Stimulated activated CD8-positive, alpha-beta memory T cell treated with anti-CD3 and anti-CD28 coated beads, Interleukin-7, amount 100 ng/mL, for 4 hours (primary cell): ENCODE measurements at regions not wholly inside any gene's neighbourhood (a gene's known extent, or its start where the extent isn't known, plus 50 kb on each side); places are given as distances from the start of the nearest gene placed in this dataset.
"Not testable (repeated sequence)": the region's sequence is repeated elsewhere in the genome, so short reads cannot be mapped to it uniquely, and the experiment has no call there.

Experiments
- DNase-seq, 2 donors: peaks; one replicate each; pipeline ENCODE4 v3.0.0-alpha.2; 2020; ENCODE audit warnings: low read depth in 2 of 2

DNA sequence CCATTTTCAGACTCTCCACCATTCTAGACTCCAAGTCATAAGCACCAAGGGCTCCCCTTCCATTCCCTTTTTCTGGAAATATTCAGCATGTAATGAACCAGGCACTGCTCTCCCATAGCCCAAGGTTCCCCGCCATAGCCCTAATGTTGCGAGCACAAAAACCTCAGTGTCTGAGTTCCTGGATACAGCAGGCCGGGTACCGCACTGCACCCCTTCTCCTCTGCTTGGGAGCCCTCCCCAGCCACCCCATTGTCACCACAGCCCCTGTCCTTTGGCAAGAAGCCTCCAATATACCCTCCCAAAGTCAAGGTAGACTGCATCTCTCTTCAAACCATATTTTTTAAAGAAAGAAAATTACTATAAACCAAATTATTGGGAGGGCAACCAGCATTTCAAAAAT, 1341.1 kb downstream of the BRD1 start:
- no peak for DNase-seq

- DNase-seq: no peak
These were observed 1341.5 kb downstream of the BRD1 start for GRCh38 chr22:48486134-48486532.

GRCh38 chr22:48485149-48486133, 1342.2 kb downstream of the BRD1 start:
- DNase-seq: no peak

DNA sequence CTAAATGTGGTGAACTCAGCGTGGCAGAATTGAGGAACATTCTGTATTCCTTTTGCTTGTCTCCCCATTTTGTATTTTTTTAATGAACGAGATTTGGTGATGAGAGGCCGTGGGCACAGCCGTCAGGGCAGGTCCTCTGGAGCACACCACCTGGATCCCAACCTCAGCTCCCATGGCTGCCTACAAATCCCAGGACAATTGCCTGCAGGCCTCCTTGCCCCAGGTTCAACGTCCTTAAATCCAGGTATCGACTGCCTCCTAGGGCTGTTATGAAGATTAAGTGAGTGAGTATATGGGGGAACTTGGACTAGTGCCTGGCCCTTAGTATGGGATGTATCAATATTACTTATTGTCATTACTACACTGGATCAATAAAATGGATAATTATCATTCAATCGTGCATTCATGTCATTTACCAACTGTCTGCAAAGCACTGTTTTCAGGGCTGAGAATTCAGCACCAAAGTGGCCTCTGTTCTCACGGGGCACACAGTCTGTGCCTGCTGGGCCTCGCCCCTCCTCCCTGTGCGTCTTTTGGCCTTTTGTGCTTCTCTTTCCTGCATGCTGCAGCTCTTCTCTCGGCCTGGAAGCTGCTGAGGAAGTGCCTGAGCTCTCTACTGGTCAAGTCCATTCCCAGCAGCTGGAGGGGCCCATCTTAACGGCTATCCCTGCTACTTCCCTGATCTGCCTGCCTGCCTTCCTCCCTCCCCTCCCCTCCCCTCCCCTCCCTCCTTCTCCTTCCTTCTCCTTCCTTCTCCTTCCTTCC, 1343.7 kb downstream of the BRD1 start:
- DNase-seq: no peak

DNA sequence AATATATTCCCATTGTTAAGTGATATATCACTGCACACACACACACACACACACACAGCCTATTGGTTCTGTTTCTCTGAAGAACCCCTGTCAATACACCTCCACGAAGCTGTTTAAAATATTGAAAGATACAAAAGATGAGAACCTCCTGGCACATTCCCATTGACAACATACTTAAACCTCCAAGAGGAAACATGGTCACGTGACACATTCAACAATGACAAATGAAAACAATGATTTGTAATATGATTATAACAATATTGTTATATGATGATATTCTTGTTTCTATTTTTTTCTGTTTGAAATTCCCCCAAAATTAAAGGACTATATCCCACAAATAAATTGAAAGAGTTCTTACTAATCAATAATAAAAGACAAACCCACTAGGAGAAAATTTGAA, 1344.9 kb downstream of the BRD1 start:
- DNase-seq: no peak

DNA sequence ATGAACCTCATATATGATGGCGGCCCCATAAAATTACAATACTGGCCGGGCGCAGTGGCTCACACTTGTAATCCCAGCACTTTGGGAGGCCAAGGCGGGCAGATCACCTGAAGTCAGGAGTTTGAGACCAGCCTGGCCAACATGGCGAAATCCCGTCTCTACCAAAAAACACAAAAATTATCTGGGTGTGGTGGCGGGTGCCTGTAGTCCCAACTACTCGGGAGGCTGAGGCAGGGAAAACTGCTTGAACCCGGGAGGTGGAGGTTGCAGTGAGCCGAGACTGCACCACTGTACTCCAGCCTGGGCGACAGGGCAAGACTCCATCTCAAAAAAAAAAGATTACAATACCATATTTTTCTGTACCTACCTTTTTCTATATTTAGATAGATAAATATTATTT, 1345.5 kb downstream of the BRD1 start:
- DNase-seq: not testable (repeated sequence)

- no peak for DNase-seq
These were observed 1345.9 kb downstream of the BRD1 start for GRCh38 chr22:48481748-48482147.

GRCh38 chr22:48478529-48479265, 1349.0 kb downstream of the BRD1 start:
- DNase-seq: no peak

DNA sequence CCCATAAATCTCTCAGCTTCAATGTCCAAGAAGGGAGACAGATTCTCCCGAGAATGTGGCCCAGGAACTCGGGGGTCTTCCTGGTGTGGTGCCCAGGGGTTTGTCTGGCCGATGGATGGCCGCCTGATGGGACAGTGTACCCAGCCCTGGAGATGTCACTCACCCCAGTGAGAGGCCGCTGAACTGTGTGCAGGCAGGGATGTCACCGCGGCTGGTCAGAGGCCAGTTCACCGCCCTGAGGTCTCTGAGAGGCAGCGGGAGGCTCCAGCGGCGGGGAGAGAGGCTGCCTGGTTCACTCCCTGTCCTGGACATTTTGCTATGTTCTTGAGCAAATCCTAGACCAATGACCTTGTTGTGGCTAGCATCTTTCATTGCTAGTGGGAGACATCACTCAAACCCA, 1349.5 kb downstream of the BRD1 start:
- no peak for DNase-seq

DNA sequence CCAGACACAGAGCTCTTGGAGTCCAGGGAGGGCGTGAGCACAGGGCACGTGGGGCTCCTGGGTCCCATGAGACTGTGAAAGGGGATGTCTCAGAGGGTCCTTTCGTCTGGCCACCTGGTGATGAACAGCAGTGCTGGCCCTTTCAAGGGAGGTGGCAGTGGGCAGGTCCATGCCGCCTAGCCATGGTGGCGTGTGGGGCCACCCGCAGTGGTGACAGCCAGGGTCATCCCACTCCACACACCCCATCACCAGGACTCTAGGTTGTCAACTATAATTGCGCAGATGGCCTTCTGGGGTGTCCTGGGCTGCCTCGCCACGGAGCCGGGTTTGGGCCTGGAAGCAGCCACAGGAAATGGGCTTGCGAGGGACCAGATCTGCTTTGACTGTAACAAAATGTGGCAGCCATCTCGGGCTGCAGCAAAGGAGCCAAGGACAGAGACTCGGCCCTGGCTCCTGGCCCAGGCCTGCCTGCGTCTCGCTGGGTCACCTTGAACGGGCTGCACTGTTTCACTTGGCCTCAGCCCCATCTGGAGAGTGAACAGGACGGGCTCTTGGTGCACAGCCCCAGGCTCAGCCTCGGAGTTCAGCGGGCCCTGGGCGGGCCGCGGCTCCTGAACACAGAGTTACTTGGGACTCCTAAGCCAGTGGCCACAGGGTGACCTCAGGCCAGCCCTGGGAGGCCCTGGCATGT, 1350.5 kb downstream of the BRD1 start:
- no peak for DNase-seq

DNA sequence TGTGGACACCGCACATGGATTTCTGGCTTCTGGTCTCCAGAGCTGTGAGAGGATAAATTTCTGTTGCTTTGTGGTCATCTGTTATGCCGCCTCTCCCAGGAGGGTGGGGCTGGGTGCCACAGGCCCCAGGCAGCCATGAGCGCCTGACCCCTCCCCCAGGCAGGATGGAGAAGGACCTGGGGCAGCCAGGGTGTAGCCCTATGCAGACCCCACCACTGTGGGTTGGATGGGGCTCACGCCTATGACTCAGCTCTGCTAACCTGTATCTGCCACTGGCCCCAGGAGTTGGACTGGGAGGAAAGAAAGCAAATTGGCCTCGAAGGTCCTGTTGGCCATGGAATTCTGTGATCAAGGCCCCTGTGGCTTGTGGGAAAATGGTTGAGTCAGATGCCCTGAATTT, 1351.1 kb downstream of the BRD1 start:
- DNase-seq: no peak

DNA sequence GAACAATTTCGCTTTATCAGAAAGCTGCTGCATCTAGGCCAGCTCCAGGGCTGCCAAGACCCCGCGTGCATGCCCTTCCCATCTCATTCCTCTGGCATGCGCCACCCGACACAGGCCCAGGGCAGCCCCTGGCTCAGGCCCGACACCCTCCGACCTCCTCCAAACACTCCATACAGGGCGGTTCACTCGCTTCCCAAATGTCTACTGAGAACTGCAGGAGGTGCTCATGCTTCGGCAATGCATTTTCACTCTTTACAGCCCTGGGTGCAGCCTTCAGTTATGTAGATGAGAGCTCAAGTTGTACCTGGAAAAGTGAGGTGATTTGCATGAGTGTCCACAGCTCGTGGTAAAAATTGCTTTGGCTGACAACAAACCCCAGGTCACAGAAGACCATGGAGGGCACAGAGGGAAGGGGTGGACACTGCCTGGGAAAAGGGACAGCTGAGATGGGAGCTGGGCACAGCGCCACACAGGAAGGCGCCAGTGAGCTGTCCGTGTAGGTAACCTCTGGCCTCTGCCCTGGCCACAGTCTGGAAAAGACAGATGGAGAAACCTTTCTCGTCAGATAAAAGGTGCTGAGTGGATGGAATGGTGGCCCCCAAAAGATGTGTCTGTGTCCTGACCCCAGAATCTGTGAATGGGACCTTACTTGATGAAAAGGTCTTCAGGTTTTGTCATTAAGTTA, 1351.9 kb downstream of the BRD1 start:
- no peak for DNase-seq

DNA sequence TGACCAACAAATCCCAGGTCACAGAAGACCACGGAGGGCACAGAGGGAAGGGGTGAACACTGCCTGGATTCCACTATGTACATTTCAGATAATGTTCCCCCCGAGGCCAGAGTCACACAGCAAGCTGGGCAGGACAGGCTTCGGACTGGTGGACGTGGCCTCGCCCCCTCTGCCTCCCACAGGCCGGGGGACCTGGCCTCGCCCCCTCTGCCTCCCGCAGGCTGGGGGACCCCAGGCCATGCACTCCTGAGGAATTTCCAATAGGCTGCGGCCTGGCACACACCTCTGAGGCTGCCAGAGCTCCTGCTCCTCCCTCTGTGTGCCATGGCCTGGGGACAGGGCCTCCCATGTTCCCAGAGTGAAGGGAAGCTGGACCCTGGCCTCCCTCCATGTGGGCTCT, 1352.8 kb downstream of the BRD1 start:
- DNase-seq: no peak

DNA sequence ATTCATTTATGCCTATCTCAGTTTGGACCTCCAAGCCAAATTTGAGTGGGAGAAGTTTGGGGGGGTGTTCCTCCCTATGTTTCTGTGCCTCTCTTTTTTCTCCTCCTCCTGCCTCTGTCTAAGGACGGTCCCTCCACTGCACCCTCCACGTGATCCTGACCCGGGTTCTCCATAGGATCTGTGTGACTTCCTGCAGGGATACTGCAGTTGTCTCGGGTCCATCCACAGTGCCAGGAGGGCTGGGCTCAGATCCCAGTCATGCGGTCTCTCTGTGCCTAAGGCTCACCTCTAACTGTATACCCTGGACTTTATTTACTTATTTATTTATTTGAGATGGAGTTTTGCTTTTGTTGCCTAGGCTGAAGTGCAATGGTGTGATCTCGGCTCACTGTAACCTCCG, 1354.5 kb downstream of the BRD1 start:
- no peak for DNase-seq

GRCh38 chr22:48464246-48464645, 1363.4 kb downstream of the BRD1 start:
- DNase-seq: no peak

GRCh38 chr22:48459859-48460823, 1367.5 kb downstream of the BRD1 start:
- no peak for DNase-seq

DNA sequence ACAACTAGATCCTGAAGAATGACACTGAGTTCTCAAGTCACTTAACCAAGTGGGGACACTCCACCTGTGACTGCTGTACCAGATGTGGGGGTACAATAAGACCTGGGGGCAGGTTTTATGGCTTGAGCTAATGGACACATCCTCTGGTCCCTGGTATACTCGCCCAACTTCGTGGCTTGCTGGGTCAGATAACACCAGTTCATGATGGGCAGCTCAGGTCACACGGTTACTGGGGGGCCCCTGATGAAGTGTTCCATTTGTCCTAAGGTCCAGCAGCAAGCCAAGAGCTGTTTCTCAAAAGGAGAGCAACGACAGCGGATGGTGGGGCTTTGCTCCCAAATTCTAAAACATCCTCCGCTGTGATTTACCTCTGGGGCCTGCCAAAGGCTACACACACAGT, 1368.4 kb downstream of the BRD1 start:
- DNase-seq: no peak

GRCh38 chr22:48456449-48456848, 1371.2 kb downstream of the BRD1 start:
- DNase-seq: no peak

DNA sequence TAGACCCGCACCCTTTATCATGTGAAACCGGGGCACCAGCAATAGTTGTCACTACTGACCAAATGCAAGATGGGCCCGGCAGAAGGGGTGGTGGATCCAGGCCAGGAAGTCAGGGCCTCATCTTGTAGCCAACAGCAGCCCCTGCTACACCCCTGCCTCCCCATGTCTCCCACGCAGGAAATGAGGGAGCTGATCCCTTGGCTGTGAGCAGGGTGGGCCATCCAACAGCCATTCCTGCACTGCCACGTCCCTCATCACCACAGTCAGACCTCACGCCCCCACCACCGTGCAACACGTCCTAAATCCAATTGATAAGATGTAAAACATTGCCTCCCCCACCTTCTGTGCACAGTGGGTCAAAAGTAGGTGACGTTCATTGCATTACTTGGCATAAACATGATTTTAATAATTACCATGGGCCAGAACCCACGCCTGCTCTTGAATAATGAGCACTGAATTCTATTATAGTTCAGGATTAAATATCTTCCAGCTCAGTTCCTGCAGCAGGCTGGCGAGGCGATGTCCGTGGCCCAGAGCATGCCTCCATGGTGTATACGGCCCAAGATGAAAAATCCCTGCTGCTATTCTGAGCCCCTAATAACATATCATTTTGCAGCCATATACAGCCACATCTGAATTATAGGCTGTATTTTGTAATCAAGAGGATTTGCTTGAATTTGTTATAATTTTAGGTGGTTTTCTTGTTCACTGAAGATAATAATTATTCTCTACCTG, 1373.8 kb downstream of the BRD1 start:
- no peak for DNase-seq
